ENCODE measurements at regions not wholly inside any gene's neighbourhood (a gene's known extent, or its start where the extent isn't known, plus 50 kb on each side); places are given as distances from the start of the nearest gene placed in this dataset.

- H3K27me3 ChIP-seq (replicated peaks in 1 of 2; ENCODE audit: control insufficient read depth in 2 of 2, insufficient read depth in 2 of 2, low read length in 1 of 2) = no peaks in the 10 kb centered on the region
- no TSS peak for BruUV-seq (replicated peaks)
- no peak for FAIRE-seq
- in situ Hi-C loops (cut with MboI) = no loop called here
- no peak for DNase-seq (ENCODE audit: low read depth, low spot score)
- no peak overlapping the region for H3K4me2 ChIP-seq (ENCODE audit: control insufficient read depth, insufficient read depth)
- ChIA-PET POLR2A (no interaction called here), CTCF (no interaction called here), SMC1A (ENCODE audit: uncharacterized antibody, unreplicated experiment) (no interaction called here), RAD21 (ENCODE audit: unreplicated experiment) (no interaction called here)
- H2AFZ ChIP-seq (ENCODE audit: control insufficient read depth, low read depth, low read length) = no peak overlapping the region
- no peak for ATAC-seq
- no peak overlapping the region for H3K9ac ChIP-seq (ENCODE audit: control insufficient read depth, insufficient read depth, low read length)
- no peak overlapping the region for H3K27ac ChIP-seq (ENCODE audit: control insufficient read depth, insufficient read depth)
- TF ChIP-seq CREB1 (IDR thresholded peaks at IDR 0.05; ENCODE audit: low read depth) = no peak
- TF ChIP-seq PBX3 (IDR thresholded peaks at IDR 0.05; ENCODE audit: insufficient replicate concordance, low read depth, low read length) = no peak
- TF ChIP-seq NBN (IDR thresholded peaks at IDR 0.05) = no peak
- no peak for TF ChIP-seq SMARCA5 (IDR thresholded peaks at IDR 0.05)
- no peak for TF ChIP-seq CEBPB (IDR thresholded peaks at IDR 0.05; ENCODE audit: borderline replicate concordance in 1 of 2, low read depth in 2 of 2, low read length in 2 of 2)
- TF ChIP-seq NFYB (IDR thresholded peaks at IDR 0.05; ENCODE audit: insufficient read depth, low read depth, low read length) = no peak
- no peak for TF ChIP-seq ETV6 (conservative IDR thresholded peaks at IDR 0.05 in 1 of 2, IDR thresholded peaks at IDR 0.05 in 1 of 2; ENCODE audit: borderline replicate concordance in 1 of 2, low read depth in 1 of 2)
- TF ChIP-seq, protein P1, sequence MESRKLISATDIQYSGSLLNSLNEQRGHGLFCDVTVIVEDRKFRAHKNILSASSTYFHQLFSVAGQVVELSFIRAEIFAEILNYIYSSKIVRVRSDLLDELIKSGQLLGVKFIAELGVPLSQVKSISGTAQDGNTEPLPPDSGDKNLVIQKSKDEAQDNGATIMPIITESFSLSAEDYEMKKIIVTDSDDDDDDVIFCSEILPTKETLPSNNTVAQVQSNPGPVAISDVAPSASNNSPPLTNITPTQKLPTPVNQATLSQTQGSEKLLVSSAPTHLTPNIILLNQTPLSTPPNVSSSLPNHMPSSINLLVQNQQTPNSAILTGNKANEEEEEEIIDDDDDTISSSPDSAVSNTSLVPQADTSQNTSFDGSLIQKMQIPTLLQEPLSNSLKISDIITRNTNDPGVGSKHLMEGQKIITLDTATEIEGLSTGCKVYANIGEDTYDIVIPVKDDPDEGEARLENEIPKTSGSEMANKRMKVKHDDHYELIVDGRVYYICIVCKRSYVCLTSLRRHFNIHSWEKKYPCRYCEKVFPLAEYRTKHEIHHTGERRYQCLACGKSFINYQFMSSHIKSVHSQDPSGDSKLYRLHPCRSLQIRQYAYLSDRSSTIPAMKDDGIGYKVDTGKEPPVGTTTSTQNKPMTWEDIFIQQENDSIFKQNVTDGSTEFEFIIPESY (IDR thresholded peaks at IDR 0.05) = no peak
- no peak for TF ChIP-seq ASH2L (IDR thresholded peaks at IDR 0.05; ENCODE audit: borderline replicate concordance, low read depth)
- no peak for TF ChIP-seq NFXL1 (IDR thresholded peaks at IDR 0.05; ENCODE audit: borderline replicate concordance)
- TF ChIP-seq YY1 (IDR thresholded peaks at IDR 0.05; ENCODE audit: low read depth, low read length) = no peak
- TF ChIP-seq, protein P2, sequence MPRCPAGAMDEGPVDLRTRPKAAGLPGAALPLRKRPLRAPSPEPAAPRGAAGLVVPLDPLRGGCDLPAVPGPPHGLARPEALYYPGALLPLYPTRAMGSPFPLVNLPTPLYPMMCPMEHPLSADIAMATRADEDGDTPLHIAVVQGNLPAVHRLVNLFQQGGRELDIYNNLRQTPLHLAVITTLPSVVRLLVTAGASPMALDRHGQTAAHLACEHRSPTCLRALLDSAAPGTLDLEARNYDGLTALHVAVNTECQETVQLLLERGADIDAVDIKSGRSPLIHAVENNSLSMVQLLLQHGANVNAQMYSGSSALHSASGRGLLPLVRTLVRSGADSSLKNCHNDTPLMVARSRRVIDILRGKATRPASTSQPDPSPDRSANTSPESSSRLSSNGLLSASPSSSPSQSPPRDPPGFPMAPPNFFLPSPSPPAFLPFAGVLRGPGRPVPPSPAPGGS (IDR thresholded peaks at IDR 0.05; ENCODE audit: borderline replicate concordance, insufficient read depth, low read depth, low read length, poor library complexity, severe bottlenecking) = no peak
- no peak for TF ChIP-seq RELB (IDR thresholded peaks at IDR 0.05; ENCODE audit: low read depth)
- TF ChIP-seq TCF12 (IDR thresholded peaks at IDR 0.05; ENCODE audit: low read depth, low read length) = no peak
- no peaks in the 10 kb centered on the region for H3K79me2 ChIP-seq (ENCODE audit: control insufficient read depth, insufficient read depth, low read length)
- H3K9me3 ChIP-seq (replicated peaks; ENCODE audit: control insufficient read depth, insufficient read depth, low read length) = no peaks in the 10 kb centered on the region; the same call in 2 of the 3 replicates
- H3K4me3 ChIP-seq = no peak overlapping the region
- H3K36me3 ChIP-seq (ENCODE audit: control insufficient read depth in 2 of 2, insufficient read depth in 2 of 2, low read length in 1 of 2) = no peaks in the 10 kb centered on the region
- no peaks in the 10 kb centered on the region for H4K20me1 ChIP-seq (ENCODE audit: control insufficient read depth, insufficient read depth)
- intact Hi-C loops (cut with micrococcal nuclease; ENCODE audit: unreplicated experiment) = no loop called here
- 19% methylated on average over 11 of the region's 11 CpGs for WGBS (ENCODE audit: insufficient coverage, insufficient replicate concordance, low lambda C conversion rate, missing lambda C conversion rate)
- H3K4me1 ChIP-seq (ENCODE audit: control insufficient read depth, insufficient read depth, low read length) = no peaks in the 10 kb centered on the region
Measured at GRCh38 chr13:111994578-111994977, 72.4 kb upstream of the SOX1 start.

Measured in GM12878 (cell line).